ENCODE measurements at regions not wholly inside any gene's neighbourhood (a gene's known extent, or its start where the extent isn't known, plus 50 kb on each side); places are given as distances from the start of the nearest gene placed in this dataset.

DNA sequence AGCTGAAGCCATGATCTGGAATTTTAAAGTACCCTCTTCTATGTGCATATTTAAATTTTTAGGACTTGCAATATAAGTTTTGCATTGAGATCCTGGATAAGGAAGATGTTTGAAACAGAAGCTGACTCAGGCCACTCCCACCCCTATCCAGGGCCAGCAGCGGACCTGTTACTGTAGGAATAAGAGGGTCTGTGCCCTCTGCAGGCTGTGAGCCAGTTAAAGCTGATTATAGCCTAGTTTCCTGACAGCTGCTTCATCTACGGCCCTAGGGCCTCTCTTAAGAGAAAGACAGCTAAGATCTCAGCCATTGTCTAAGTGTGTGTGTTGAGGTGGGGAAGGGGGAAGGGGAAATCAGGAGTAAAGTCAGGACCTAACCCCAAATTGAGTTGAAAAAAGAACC is 234.0 kb downstream of the HAUS1 start:
- H3K36me3 ChIP-seq (ENCODE audit: control insufficient read depth, insufficient read depth, low read length) = no peaks in the 10 kb centered on the region
- no peaks in the 10 kb centered on the region for H3K27me3 ChIP-seq (replicated peaks; ENCODE audit: control insufficient read depth, insufficient read depth, low read length)
- Mint-ChIP-seq H3K27me3 (ENCODE audit: insufficient read depth, unreplicated experiment) (peaks cover 14% of the 10 kb centered on the region), H3K36me3 (ENCODE audit: insufficient read depth, unreplicated experiment) (no peaks in the 10 kb centered on the region), H3K4me1 (ENCODE audit: low read depth, unreplicated experiment) (no peaks in the 10 kb centered on the region), H3K9me3 (ENCODE audit: unreplicated experiment) (no peaks in the 10 kb centered on the region), H3K4me3 (ENCODE audit: unreplicated experiment) (no peak overlapping the region), H3K27ac (ENCODE audit: unreplicated experiment) (no peak overlapping the region)
- POLR2A ChIA-PET = no interaction called here
- H3K4me1 ChIP-seq = no peaks in the 10 kb centered on the region
- DNase-seq = no peak
- intact Hi-C loops (cut with micrococcal nuclease; ENCODE audit: unreplicated experiment) = no loop called here
- TF ChIP-seq, protein P1, sequence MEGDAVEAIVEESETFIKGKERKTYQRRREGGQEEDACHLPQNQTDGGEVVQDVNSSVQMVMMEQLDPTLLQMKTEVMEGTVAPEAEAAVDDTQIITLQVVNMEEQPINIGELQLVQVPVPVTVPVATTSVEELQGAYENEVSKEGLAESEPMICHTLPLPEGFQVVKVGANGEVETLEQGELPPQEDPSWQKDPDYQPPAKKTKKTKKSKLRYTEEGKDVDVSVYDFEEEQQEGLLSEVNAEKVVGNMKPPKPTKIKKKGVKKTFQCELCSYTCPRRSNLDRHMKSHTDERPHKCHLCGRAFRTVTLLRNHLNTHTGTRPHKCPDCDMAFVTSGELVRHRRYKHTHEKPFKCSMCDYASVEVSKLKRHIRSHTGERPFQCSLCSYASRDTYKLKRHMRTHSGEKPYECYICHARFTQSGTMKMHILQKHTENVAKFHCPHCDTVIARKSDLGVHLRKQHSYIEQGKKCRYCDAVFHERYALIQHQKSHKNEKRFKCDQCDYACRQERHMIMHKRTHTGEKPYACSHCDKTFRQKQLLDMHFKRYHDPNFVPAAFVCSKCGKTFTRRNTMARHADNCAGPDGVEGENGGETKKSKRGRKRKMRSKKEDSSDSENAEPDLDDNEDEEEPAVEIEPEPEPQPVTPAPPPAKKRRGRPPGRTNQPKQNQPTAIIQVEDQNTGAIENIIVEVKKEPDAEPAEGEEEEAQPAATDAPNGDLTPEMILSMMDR (IDR thresholded peaks at IDR 0.05; ENCODE audit: insufficient read depth in 1 of 2, low read depth in 1 of 2, low read length in 1 of 2, severe bottlenecking in 1 of 2, unreplicated experiment in 1 of 2) = no peak
- no TSS peak for BruUV-seq (replicated peaks)
- CTCF ChIA-PET = no interaction called here
- no peak overlapping the region for H3K4me3 ChIP-seq (ENCODE audit: low read depth, low read length)
- H3K9me3 ChIP-seq = no peaks in the 10 kb centered on the region

DNA sequence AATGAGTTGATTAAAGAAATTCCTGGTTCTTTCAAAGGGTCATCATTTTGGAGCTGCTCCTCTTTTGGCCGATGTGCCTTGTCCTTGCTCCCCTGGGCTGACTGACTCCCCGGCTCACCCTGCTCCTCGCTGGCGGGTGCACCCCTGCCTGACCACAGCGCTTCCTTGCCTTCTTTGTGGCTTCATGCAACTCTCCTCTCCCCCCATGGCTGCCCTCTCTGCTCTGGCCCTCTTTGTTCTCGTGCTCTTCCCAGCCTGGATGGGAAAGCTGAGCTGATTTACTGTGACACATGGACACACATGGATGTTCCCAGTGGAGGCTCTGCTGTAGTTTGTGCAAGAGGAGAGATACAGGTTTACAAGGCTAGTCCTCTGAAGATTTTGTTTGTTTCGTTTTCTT is 234.6 kb downstream of the HAUS1 start:
- CTCF ChIA-PET = no interaction called here

DNA sequence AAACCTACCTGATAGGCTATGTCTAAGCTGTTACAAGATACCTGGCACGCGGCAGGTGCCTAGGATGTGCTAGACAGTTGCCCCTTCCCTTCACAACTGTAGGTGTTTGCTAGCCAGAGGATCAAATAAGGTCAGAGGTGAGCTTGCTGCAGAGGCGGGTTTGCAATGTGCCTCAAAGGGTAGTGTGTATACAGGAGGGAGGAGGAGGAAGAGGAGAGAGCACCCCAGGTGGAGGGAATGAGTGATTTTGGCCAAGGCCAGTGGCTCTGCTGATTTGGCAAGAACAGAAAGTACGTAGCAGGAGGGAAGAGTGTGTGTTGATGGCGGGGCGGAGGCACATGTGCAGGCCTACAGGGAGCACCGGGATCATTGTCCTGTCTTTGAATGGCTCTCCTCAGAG is 236.5 kb downstream of the HAUS1 start:
- Histone ChIP-seq H3K27me3 (replicated peaks; ENCODE audit: control insufficient read depth, insufficient read depth, low read length) (no peaks in the 10 kb centered on the region), H3K9me3 (no peaks in the 10 kb centered on the region), H3K36me3 (ENCODE audit: control insufficient read depth, insufficient read depth, low read length) (no peaks in the 10 kb centered on the region), H3K4me3 (ENCODE audit: low read depth, low read length) (no peak overlapping the region), H3K4me1 (no peaks in the 10 kb centered on the region)
- no peak for DNase-seq
- no peaks in the 10 kb centered on the region for H3K36me3 Mint-ChIP-seq (ENCODE audit: insufficient read depth, unreplicated experiment)
- H3K9me3 Mint-ChIP-seq (ENCODE audit: unreplicated experiment) = no peaks in the 10 kb centered on the region
- CTCF ChIA-PET = no interaction called here
- no peak overlapping the region for H3K27ac Mint-ChIP-seq (ENCODE audit: unreplicated experiment)
- peaks cover 7% of the 10 kb centered on the region for H3K27me3 Mint-ChIP-seq (ENCODE audit: insufficient read depth, unreplicated experiment)
- intact Hi-C loops (cut with micrococcal nuclease; ENCODE audit: unreplicated experiment) = no loop called here
- H3K4me3 Mint-ChIP-seq (ENCODE audit: unreplicated experiment) = no peak overlapping the region
- POLR2A ChIA-PET = no interaction called here
- no TSS peak for BruUV-seq (replicated peaks)
- H3K4me1 Mint-ChIP-seq (ENCODE audit: low read depth, unreplicated experiment) = no peaks in the 10 kb centered on the region
- TF ChIP-seq, protein P1 (IDR thresholded peaks at IDR 0.05; ENCODE audit: insufficient read depth in 1 of 2, low read depth in 1 of 2, low read length in 1 of 2, severe bottlenecking in 1 of 2, unreplicated experiment in 1 of 2) = no peak

More for the DNA sequence above, 234.6 kb downstream of the HAUS1 start:
- intact Hi-C loops (cut with micrococcal nuclease; ENCODE audit: unreplicated experiment) = no loop called here
- Mint-ChIP-seq H3K27ac (ENCODE audit: unreplicated experiment) (no peak overlapping the region), H3K9me3 (ENCODE audit: unreplicated experiment) (no peaks in the 10 kb centered on the region), H3K36me3 (ENCODE audit: insufficient read depth, unreplicated experiment) (no peaks in the 10 kb centered on the region), H3K4me1 (ENCODE audit: low read depth, unreplicated experiment) (no peaks in the 10 kb centered on the region), H3K4me3 (ENCODE audit: unreplicated experiment) (no peak overlapping the region), H3K27me3 (ENCODE audit: insufficient read depth, unreplicated experiment) (peaks cover 14% of the 10 kb centered on the region)
- no peaks in the 10 kb centered on the region for H3K9me3 ChIP-seq
- POLR2A ChIA-PET = no interaction called here
- TF ChIP-seq, protein P1 (IDR thresholded peaks at IDR 0.05; ENCODE audit: insufficient read depth in 1 of 2, low read depth in 1 of 2, low read length in 1 of 2, severe bottlenecking in 1 of 2, unreplicated experiment in 1 of 2) = no peak
- no peak overlapping the region for H3K4me3 ChIP-seq (ENCODE audit: low read depth, low read length)
- no peaks in the 10 kb centered on the region for H3K27me3 ChIP-seq (replicated peaks; ENCODE audit: control insufficient read depth, insufficient read depth, low read length)
- no peak for DNase-seq
- no peaks in the 10 kb centered on the region for H3K36me3 ChIP-seq (ENCODE audit: control insufficient read depth, insufficient read depth, low read length)
- no TSS peak for BruUV-seq (replicated peaks)
- H3K4me1 ChIP-seq = no peaks in the 10 kb centered on the region

Measured in Caco-2 (cell line).